NCI-H524 (cell line): ENCODE measurements at regions not wholly inside any gene's neighbourhood (a gene's known extent, or its start where the extent isn't known, plus 50 kb on each side); places are given as distances from the start of the nearest gene placed in this dataset.

Source experiments
- DNase-seq, 2 experiments: peaks; one replicate each; lab custom pipeline; 2025; lab: John Stamatoyannopoulos, UW

DNA sequence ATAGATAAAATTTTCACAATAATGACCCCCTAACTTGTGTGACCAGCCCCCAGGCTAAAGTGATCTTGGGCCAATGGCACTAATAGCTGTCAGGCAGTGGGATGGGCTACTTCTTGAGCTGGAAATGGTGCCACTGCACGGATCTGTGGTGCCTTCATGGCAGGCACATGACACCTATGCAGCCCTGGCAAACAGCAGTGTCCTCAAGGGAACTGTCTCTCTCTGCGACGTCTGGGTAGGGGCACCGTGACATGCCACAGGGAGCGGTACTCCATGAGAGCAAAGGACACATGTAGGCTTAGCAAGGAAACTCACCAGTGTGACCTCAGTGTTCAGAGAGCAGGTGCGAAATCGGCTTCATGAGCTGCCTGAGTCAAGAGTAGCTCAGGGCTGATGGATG is 161.7 kb upstream of the TWIST2 start:
- DNase-seq, result no peak

DNA sequence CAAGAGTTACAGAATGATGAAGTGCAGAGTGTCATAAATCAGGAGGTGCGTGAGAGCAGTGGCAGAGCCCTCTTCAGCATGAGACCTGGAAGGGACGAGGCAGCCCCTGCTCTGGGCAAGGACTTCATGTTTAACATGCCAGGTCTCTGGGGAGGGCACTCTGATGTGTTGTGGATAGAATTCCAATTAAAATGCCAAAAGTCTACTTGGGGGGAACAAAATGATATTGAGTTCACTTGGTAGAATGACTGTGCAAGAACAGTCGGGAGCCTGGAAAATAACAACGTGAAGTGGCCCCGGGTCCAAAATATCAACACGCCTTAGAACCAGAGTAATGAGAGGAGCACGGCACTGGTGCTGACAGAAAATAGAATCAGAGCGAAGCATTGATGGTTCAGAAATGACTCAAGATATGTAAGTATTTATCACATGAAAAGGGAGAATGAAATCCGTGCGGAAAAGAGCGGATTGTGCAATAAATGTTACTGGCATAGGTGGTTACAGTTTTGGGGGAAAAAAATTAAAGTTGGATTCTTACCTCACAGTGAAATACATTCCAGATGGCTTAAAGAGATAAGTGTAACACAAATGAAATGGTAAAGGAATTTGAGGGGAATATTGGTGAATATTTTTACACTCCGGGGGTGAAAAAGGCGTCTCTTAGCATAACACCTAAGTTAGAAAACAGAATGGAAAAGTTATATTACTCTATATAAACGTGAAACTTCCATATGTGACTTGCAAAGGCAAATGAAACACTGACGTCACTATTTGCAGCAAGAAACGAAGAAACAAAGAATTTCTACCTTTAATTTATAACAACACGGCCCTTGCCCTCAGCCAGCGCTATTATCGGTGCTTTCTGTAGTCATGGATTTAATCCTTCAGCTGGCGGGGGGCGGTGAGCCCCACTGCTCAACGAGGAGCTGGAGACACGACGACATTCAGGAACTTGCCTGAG is 159.4 kb upstream of the TWIST2 start:
- no peak for DNase-seq

DNA sequence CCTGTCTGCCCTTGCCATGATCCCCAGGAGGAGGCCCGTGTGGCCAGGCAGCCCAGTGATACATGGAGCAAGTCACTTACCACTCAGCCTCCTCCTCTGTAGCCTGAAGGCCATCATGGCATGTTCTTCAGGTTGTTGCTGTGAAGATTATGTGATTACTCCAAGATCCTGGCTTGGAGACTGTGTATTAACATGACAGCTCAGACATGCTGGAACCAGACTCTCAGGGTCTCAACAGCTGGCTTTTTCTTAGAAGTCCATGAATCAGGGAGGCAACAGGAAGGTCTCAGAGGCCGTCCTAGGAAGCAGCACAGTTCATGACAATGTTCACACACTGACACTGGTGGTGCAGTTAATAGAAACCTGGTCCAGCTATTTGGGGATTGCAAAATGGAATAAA is 158.6 kb upstream of the TWIST2 start:
- no peak for DNase-seq

DNA sequence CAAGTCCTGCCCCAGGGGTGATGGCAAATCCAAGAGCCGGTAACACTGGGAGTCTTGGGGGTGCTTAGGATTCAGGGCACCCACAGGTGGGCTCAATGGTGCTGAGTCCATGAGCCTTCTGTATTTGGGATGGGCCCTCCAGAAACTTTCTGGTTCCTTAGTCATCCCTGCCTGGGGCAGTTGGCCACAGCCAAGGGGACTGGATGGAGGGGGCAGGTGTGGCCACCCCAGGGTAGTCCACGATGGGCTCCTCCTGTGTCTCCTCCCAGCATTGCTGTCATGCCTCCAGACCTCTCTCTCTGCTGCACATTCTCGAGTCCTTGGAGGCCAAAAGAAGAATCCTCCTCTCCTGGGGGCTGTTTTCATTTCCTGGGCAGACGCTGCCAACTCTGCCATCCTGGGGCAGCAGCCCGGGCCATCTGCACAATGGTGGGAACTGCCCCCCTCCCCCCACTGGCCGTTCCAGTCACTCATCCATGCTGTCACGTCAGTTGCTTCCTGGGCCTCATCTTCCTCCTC is 158.0 kb upstream of the TWIST2 start:
- no peak for DNase-seq

DNA sequence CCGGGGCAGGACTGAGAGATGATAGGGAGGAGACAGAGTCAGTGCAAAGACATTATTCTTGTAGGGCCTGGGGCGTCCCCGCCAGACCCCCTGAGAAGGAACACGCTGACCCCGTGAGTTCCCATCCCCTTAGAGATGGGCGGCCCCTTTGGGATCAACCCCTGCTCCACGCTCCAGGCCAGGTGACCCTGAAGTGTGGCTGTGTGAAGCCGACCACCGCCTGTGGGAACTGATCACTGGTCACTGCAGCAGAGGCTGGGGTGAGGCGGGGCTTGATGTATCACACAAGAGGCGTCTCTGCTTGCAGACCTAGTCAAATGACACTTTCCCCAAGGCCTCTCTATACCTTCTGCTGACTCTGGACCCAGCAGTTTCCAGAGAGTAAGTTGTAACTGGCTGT is 157.4 kb upstream of the TWIST2 start:
- DNase-seq, result no peak

DNA sequence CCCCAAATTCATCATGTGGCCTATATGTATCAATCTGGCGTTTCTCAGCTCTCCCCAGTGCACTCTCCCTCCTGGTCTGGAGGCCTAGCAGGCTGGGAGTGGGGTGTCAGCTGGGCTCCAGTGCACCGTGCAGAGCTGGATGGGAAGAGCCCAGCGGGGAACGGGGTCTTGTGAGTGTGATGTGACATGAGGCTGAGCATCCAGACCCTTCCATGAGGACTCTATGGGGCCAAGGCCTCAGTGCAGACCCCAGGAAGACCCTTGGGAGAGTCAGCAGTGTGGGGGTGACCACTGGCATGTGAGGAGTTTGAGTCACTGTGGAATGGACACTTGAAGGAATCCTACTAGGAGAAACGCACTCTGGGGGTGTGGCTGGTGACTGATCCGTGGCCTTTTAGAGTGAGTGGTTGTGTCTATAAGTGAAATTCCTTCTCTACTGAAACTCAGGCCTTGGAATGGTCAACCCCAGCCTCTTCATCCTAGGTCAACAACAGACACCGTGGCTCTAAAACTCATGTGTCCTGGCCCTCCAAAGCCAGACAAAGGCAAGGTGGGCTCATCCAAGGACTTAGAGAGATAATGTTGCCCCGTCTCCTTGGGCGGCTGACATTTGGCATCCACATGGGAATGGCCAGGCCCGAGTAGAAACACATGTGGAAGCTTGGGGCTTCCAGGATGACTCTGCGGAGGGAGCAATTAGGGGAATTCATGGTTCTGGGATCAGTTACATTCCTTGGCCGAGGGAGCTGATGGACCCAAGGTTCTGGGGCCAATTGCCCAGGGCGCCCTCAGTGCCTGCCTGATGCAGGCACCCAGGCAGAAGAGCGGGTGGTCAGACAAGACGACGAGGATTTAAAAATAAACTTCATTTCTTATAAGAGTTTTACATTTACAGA is 156.0 kb upstream of the TWIST2 start:
- DNase-seq, result no peak

DNA sequence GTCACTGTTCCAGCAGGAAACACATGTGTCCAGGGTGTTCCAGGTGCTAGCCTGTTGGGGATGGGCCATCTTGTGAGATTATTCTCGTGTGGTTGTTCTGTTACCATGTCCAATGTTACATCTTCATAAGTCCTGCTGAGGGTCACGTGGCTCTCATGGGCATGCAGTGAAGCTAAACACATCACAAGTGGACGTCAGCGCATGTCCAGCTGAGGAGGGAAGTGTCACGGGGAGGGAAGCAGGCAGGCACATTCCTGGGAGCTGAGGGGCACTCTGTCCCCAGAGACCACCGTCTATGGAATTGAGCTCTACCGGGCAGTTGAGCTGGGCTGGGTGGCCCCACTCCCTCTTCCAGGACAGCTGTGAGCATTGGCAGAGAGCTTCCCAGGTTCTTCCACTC is 155.3 kb upstream of the TWIST2 start:
- DNase-seq, result no peak

DNA sequence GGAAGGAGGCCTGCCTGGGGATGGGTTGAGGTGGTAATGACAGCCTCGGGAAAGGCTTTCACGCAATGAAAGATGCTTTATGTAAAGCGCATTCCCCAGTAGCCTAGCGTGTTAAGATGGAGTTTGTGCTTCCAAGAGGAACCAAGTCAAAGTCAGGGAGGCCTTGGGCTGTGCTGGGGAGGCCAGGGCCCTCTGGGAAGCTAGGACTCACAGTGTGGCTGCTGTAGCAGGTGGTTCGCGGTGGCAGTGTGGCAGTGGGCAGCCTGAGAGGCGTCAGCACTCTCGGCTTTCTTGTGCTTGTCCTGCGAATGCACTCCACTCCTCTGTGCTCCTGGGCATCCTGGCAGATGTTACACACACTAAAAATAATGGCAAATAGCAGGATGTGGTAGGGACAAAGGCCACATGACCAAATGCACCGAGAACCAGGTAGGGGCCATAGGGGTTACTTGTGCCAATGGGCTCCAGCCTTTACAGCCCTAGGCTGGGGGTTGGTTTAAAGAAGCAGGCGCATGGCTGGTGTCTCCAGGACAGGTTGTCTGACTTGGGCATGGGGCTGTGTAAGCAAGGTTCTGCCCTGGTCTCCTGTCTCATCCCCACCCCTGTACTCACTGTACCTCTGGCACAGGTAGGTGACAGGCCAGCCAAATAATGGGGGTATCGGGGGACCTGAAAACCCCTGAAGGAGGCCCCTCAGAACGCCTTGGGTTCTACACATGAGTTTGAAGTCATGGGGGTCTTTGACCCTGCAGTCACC is 154.4 kb upstream of the TWIST2 start:
- DNase-seq, result no peak

DNA sequence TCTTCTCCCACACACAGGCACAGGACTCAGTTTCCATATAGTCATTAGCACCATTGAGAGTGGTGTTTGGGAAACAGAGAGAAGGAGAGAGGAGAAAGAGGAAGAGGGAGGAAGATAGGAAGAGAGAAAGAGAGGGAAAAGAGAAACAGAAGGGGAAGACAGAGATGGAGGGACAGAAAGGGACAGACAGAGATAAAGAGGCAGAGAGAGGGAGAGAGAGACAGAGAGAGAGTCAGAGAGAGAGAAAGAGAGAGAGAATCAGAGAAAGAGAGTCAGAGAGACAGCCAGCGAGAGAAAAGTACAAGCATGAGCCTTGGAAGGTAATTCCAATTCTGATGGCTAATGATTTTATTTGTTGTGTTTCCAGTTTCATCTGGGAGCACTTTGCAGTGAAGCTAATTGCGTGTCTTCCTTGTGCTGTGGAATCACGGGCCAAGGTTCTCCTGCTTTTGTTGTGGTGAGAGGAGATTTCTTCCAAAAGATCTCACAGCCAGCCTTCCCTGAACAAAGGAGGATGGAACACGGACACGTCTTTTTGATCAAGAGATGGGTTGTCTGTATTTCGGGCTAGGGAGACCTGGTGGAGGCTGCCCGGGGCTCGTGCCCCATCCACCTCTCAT is 153.6 kb upstream of the TWIST2 start:
- no peak for DNase-seq

DNA sequence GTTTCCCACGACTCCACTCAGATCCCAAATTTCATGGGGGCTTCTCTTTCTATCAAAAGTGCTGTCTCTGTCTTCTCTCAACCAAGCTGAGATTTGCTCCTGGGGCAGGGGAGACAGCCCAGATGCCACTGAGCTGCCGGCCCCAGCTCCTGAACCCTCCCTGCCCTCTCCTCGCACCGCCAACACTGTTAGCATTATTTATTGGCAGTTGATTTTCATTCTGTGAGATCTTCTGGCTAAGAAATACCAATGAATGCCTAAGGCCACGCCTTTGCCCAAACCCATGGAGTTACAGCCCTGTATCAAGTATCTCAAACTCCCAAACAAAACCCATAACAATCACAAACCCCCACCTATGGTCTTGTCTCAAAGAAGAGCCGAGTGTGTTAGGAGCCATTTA is 153.0 kb upstream of the TWIST2 start:
- no peak for DNase-seq

DNA sequence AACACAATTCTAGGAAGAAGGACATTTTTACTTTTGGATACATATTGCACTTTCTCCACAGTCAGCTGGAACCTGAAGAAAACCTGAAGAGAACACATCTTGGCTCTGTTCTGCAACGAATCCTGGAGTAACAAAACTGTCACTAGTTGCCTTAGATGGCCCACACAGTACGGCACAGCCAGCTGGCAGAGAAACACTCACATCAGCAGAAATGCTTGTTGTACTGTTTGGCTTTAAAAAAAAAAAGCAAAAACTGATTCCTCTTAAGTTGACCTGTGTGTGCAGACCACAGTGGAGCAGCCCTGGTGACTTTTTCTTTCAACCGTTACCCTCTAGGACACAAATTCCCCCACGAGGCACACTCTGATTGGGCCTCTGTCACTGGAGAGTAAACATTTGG is 152.3 kb upstream of the TWIST2 start:
- no peak for DNase-seq

DNA sequence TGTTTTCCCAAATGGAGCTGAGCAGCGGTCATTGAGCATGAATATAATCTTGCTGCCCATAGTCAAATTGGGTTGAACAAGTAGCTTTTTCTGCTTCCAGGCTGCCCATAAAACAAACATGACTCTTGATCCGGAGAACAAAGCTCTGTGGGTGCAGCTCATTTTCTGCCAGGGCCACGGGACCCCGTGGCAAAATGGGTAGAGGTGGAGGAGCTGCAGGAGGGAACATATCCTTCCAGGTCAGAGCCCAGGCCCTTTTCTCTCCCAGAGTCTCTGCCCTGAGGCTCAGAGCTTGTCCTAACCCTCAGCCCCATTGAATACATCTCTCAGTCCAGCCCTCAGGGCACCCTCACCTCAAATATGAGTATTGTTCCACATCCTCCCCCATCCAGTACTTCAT is 151.6 kb upstream of the TWIST2 start:
- no peak for DNase-seq

DNA sequence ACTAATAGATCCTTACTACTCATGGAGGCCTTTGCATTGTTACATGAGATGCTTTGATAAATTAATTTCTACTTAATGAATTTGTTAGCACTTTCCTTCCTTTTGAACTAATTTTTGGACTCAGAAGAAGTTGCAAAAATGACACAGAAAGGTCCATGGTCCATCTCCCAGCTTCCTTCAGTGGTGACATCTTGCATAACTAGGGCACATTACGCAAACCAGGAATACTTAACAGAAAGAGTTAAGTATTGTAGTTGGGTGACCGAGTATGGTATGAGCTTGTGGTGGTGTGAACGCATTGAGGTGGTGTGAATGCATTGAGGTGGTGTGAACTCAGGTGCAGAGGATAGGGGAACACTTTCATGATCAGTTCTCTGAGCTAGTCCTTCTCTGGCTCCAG is 151.1 kb upstream of the TWIST2 start:
- no peak for DNase-seq

DNA sequence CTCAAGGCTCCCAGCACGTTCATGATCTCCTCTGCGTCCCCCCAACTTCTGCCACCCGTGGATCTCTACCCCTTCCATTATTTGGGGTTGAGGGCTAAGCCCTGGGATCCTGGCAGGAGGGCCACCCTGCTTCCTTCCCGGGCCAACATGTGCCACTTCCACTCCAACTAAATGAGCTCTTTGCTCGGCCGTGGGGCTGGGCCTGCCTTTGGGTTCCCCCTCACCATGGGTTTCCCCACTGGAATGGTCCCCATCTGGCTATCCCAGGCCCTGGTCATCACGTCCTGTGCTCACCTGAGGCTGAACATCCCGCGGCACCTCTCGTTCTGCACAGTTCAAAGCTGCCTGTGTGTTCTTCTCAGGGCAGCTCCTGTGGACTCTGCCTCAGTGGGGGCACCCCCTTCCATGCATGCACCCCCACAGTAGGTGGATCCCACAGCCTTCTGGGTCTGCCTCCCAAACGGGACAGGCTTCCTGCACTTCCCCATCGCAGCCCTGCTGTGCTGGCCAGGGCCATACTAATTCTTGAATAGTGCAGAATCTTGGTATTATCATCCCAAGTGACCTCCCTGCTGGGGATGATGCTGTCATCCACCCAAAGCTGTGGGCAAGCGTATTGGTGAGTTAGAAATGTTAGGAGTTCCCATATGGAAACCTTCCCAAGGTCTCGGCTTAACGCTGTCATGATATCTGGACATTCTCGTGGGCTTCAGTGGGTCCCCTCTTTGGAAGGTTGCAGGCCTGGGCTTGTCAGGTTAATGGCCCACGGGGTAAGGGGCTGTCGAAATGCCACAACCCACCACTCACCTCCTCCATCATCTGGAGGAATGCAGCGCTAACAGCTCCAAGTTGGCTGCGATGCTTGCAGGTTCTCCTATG is 150.5 kb upstream of the TWIST2 start:
- DNase-seq, result no peak

DNA sequence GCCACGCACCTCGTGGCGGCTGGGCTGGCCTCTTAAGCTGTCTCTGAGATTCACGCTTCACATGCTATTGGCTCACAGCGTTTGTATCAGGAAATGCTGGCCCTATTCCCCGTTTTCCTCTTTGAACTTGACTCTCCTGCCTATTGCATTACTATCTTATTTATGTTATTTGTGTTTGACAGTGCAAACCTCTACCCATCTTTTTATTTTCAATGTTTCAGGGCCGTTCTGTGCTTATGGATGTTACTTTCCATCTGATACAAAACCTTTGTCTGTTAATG is 149.9 kb upstream of the TWIST2 start:
- DNase-seq, result no peak

DNA sequence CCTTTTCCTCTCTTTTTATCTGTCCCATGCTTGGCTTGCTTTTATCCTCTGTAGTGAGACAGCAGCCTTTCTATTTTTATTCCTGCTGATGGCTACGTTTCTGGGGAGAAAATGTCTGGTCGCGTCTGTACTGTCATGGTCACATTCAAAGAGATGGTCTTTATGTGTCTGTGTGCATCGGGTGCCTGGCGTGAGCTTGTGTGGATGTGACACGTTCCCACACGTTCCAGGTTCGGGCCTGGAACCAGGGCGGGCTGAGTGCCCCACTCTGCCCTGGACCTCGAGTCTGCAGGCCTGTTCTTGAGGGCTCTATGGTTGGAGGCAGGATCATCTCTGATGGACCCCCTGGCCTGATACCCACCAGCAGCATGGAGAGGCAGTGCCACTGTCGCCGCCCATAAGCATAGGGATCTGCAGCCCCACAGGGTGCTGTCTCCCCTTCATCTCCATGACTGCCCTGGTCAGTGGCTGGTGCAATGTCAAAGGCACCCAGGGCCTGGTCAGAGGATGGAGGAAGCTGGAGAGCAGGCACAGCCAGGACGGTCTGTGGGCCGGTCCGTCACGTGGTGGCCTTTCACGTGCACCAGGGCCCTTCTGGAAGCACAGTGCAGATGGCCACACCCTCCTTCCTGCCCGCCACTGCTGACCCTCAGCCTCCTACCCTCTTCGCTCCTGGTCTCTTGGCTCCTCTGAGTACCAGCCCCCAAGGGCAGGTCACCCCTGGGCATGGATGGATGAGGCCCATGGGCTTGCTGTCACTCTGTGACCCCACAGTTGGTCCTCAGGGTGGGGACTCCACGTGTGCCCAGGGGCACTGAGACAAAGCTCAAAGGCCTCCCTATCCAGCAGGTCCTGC is 149.2 kb upstream of the TWIST2 start:
- DNase-seq, result no peak

DNA sequence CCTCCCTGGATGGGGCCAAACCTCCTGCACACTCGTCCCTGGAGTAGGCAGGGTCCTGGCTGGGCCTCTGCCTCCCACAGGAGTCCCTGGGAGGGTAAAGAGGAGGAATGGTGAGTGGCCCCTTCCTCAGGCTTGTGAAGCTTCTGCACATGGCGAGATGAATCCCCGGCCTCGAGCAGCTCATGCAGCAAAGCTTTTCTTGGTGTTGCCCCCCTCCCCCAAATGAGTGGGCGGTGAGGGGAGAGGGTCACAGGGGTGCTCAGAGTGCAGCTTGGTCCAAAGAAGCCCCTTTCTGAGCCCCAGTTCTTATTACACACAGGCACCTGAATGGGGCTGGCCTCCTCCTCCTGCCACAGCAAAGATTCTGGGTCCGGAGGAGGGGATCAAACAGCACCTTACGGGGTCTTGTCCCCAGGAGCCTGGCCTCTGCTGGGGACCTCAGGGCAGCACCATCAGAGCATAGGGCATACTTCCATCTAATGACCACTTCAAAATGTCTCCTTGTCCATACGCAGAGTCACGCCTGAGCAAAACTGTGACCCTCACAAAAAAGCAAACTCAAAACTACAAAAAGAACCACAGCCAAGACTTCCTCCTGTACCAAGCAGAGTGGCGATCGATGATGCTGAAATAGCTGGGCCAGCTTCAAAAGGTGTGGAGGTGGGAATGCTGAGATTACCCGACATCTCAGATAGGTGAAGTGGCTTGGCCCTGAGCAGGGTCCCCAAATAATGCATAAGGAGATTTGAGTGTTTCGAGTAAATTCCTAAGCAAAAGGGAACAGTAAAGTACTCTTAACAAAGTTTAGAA is 148.4 kb upstream of the TWIST2 start:
- DNase-seq, result no peak

DNA sequence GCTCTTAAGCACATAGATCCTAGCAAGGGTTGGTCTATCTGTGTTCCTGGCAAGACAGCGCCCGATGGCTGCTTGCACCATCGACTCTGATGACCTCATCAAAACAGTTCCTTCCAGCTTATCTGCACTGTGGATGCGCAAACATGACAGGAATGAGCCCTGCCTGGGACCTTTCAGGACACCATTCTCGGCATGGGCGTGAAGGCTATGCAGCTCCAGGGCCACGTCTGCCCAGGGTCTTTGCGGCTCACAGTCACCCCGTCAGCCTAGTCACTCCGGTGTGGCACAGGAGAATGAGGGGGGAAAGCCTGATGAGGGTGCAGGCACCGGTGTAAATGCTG is 147.8 kb upstream of the TWIST2 start:
- no peak for DNase-seq
